IMR-90 (cell line): ENCODE measurements at regions not wholly inside any gene's neighbourhood (a gene's known extent, or its start where the extent isn't known, plus 50 kb on each side); places are given as distances from the start of the nearest gene placed in this dataset.

Experiments
- ATAC-seq: fragments of 200-7000 bp; cut with Tn5 transposase; 2 replicates; pipeline ENCODE4 v1.9.1; 2020; ENCODE audit warnings: low read depth, mild to moderate bottlenecking, moderate library complexity
- BruUV-seq: library from RNA; stranded (reverse); fragments of 400-500 nt; replicated peaks from 2 replicates; lab custom pipeline; 2021; lab: Mats Ljungman, UMichigan
- CTCF ChIA-PET: fragments of 300-600 bp; formaldehyde crosslinking; extraction: SDS; loops from one replicate; lab custom pipeline; 2021; ENCODE audit warnings: antibody characterized with exemption; lab: Yijun Ruan, JAX
- POLR2A ChIA-PET: fragments of 300-600 bp; sonication (Branson Sonifier 250); formaldehyde crosslinking; loops from one replicate; lab custom pipeline; 2022; ENCODE audit warnings: antibody characterized with exemption; ENCODE audit not compliant: unreplicated experiment; lab: Charles Lee
- DNase-seq: peaks from one replicate; pipeline ENCODE4 v3.0.0; 2013
- H2AFZ ChIP-seq: replicated peaks from 2 replicates; pipeline ENCODE3; 2013; ENCODE audit warnings: low read length, mild to moderate bottlenecking; ENCODE audit not compliant: poor library complexity
- H2AK5ac ChIP-seq: 2 replicates; pipeline ENCODE4 v1.6.1; 2013; ENCODE audit warnings: low read depth, low read length, inconsistent platforms
- H2AK9ac ChIP-seq: replicated peaks from 2 replicates; pipeline ENCODE3; 2013; ENCODE audit warnings: mild to moderate bottlenecking, low read depth, low read length, moderate library complexity; ENCODE audit not compliant: poor library complexity
- H2BK120ac ChIP-seq: 2 replicates; pipeline ENCODE4 v1.6.1; 2013; ENCODE audit warnings: low read depth, low read length, inconsistent platforms
- H2BK15ac ChIP-seq: 3 replicates; pipeline ENCODE4 v1.6.1; 2013; ENCODE audit warnings: low read depth, low read length, inconsistent platforms
- H2BK20ac ChIP-seq: 2 replicates; pipeline ENCODE4 v1.6.1; 2013; ENCODE audit warnings: low read depth, mild to moderate bottlenecking, inconsistent platforms, low read length, moderate library complexity
- H2BK5ac ChIP-seq: 2 replicates; pipeline ENCODE4 v1.6.1; 2013; ENCODE audit warnings: mild to moderate bottlenecking, low read depth, low read length, inconsistent platforms; ENCODE audit not compliant: poor library complexity, severe bottlenecking
- H3K14ac ChIP-seq: replicated peaks from 2 replicates; pipeline ENCODE4 v1.6.1; 2013; ENCODE audit warnings: low read depth, low read length, inconsistent platforms
- H3K18ac ChIP-seq: 2 replicates; pipeline ENCODE4 v1.6.1; 2013; ENCODE audit warnings: low read depth, low read length, control low read depth
- H3K23ac ChIP-seq: 2 replicates; pipeline ENCODE4 v1.6.1; 2013; ENCODE audit warnings: low read depth, low read length, inconsistent platforms
- H3K27ac ChIP-seq: 2 replicates; pipeline ENCODE4 v1.5.1; 2013; ENCODE audit warnings: mild to moderate bottlenecking, control low read depth, low read length; ENCODE audit not compliant: insufficient read depth
- H3K27me3 ChIP-seq: 2 replicates; pipeline ENCODE4 v1.6.1; 2013; ENCODE audit warnings: low read length; ENCODE audit not compliant: control insufficient read depth, insufficient read depth
- H3K36me3 ChIP-seq: 2 replicates; pipeline ENCODE4 v1.6.1; 2013; ENCODE audit warnings: low read length, mixed read lengths; ENCODE audit not compliant: control insufficient read depth, insufficient read depth
- H3K4ac ChIP-seq: 2 replicates; pipeline ENCODE4 v1.6.1; 2013; ENCODE audit warnings: low read depth, low read length, inconsistent platforms
- H3K4me1 ChIP-seq: 2 replicates; pipeline ENCODE4 v1.6.1; 2013; ENCODE audit warnings: low read length, mixed read lengths; ENCODE audit not compliant: control insufficient read depth, insufficient read depth
- H3K4me2 ChIP-seq: 2 replicates; pipeline ENCODE4 v1.6.1; 2013; ENCODE audit warnings: low read depth, mild to moderate bottlenecking, control low read depth, low read length, moderate library complexity
- H3K4me3 ChIP-seq: 2 replicates; pipeline ENCODE4 v1.5.1; 2013; ENCODE audit warnings: low read depth, mild to moderate bottlenecking, control low read depth, low read length, moderate library complexity; ENCODE audit not compliant: insufficient read depth
- H3K56ac ChIP-seq: 2 replicates; pipeline ENCODE4 v1.6.1; 2013; ENCODE audit warnings: low read length, inconsistent platforms; ENCODE audit not compliant: insufficient read depth; ENCODE audit errors: extremely low read depth
- H3K79me1 ChIP-seq, 2 experiments: 2 replicates each; pipeline ENCODE4 v1.6.1; 2013; ENCODE audit warnings: low read length in 2 of 2, inconsistent platforms in 1 of 2, low read depth in 1 of 2
- H3K9ac ChIP-seq: 2 replicates; pipeline ENCODE4 v1.6.1; 2013; ENCODE audit warnings: low read depth, low read length, control low read depth
- H3K9me1 ChIP-seq: 2 replicates; pipeline ENCODE4 v1.6.1; 2013; ENCODE audit warnings: low read length, inconsistent platforms; ENCODE audit not compliant: insufficient read depth
- H3K9me3 ChIP-seq: 2 replicates; pipeline ENCODE4 v1.6.1; 2013; ENCODE audit warnings: low read length; ENCODE audit not compliant: control insufficient read depth, insufficient read depth
- H4K20me1 ChIP-seq: 2 replicates; pipeline ENCODE4 v1.6.1; 2013; ENCODE audit warnings: low read length, inconsistent platforms; ENCODE audit not compliant: insufficient read depth
- H4K5ac ChIP-seq: 2 replicates; pipeline ENCODE4 v1.6.1; 2013; ENCODE audit warnings: mild to moderate bottlenecking, low read depth, low read length, control low read depth
- H4K8ac ChIP-seq, 2 experiments: 2 replicates each; pipeline ENCODE4 v1.6.1; 2013; ENCODE audit warnings: low read depth in 2 of 2, low read length in 2 of 2, control low read depth in 1 of 2, inconsistent platforms in 1 of 2
- H4K91ac ChIP-seq: 2 replicates; pipeline ENCODE4 v1.6.1; 2013; ENCODE audit warnings: low read depth, low read length, inconsistent platforms; ENCODE audit not compliant: insufficient read depth
- POLR2A ChIP-seq: IDR thresholded peaks from 2 replicates; pipeline ENCODE4 v1.6.1; 2012; ENCODE audit warnings: mild to moderate bottlenecking, low read depth, low read length
- WGBS, 2 experiments: methylation state at CpG; one replicate each; pipeline versions ENCODE4 v1.1.5 to v1.1.7; 2013; ENCODE audit warnings: missing lambda C conversion rate in 2 of 2; ENCODE audit not compliant: insufficient read length in 1 of 2; ENCODE audit errors: extremely low coverage in 2 of 2; 5-methylcytosine and 5-hydroxymethylcytosine counted together
- dilution Hi-C: fragments of 300-500 bp; cut with HindIII; formaldehyde crosslinking; loops from one replicate; pipeline ENCODE4 v1.14.3; 2018; ENCODE audit warnings: low sequenced_read_pairs; ENCODE audit not compliant: unreplicated experiment
- in situ Hi-C: fragments of 300-500 bp; cut with MboI; formaldehyde crosslinking; loops from 3 replicates; pipeline ENCODE4 v1.14.3; 2019; ENCODE audit warnings: low sequenced_read_pairs, inconsistent platforms, mixed read lengths
- intact Hi-C: fragments of 100-400 bp; cut with micrococcal nuclease; formaldehyde crosslinking; loops from 2 replicates; pipeline ENCODE4 v1.10.0; 2022

DNA sequence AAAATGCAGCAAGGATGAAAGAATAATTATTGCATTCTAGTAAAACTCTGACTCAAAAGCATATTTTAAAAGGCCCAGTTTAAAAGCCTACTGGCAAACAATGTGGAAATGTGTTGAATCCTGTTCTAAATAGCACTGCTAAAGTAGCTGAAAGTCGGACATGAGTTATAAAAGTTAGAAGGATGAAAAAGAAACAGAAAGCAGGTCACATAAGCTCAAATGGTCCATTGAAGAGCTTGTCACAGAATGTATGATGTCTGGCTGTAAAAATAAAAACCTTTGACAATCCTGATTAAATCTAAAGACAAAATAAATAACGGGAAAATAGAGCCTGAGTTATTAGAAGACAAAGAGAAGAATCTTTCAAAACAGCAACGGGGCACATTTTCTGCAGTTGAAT, 218.6 kb upstream of the UFL1 start:
- H3K14ac ChIP-seq = no peak overlapping the region
- no peak overlapping the region for H2BK5ac ChIP-seq
- H3K27me3 ChIP-seq = no peaks in the 10 kb centered on the region
- H3K36me3 ChIP-seq = no peaks in the 10 kb centered on the region
- H2AFZ ChIP-seq = no peak overlapping the region
- no peak overlapping the region for H3K56ac ChIP-seq
- H2AK9ac ChIP-seq = no peak overlapping the region
- no peaks in the 10 kb centered on the region for H3K79me1 ChIP-seq
- 40% methylated on average over 1 of the region's 3 CpGs; no CpG with 5 or more reads in 1 of the 2 experiments for WGBS, 2 experiments
- no peak overlapping the region for H3K9ac ChIP-seq
- H4K91ac ChIP-seq = no peak overlapping the region
- no peak for DNase-seq
- in situ Hi-C loops = no loop called here
- peaks cover 2% of the 10 kb centered on the region for H3K9me3 ChIP-seq
- H2BK15ac ChIP-seq = no peak overlapping the region
- H4K8ac ChIP-seq = no peak overlapping the region
- no peak overlapping the region for H3K4ac ChIP-seq
- no peak for ATAC-seq
- CTCF ChIA-PET = no interaction called here
- H3K9me1 ChIP-seq = no peaks in the 10 kb centered on the region
- H2AK5ac ChIP-seq = no peak overlapping the region
- TF ChIP-seq POLR2A = no peak
- no peak overlapping the region for H2BK20ac ChIP-seq
- dilution Hi-C loops = no loop called here
- H3K18ac ChIP-seq = no peak overlapping the region
- no peak overlapping the region for H3K23ac ChIP-seq
- no peak overlapping the region for H3K4me3 ChIP-seq
- no peaks in the 10 kb centered on the region for H3K4me1 ChIP-seq
- H3K4me2 ChIP-seq = no peak overlapping the region
- no peak overlapping the region for H4K5ac ChIP-seq
- no peak overlapping the region for H2BK120ac ChIP-seq
- POLR2A ChIA-PET = no interaction called here
- BruUV-seq = no TSS peak
- intact Hi-C loops = no loop called here
- no peaks in the 10 kb centered on the region for H4K20me1 ChIP-seq
- no peak overlapping the region for H3K27ac ChIP-seq
